ENCODE measurements at regions not wholly inside any gene's neighbourhood (a gene's known extent, or its start where the extent isn't known, plus 50 kb on each side); places are given as distances from the start of the nearest gene placed in this dataset.

DNA sequence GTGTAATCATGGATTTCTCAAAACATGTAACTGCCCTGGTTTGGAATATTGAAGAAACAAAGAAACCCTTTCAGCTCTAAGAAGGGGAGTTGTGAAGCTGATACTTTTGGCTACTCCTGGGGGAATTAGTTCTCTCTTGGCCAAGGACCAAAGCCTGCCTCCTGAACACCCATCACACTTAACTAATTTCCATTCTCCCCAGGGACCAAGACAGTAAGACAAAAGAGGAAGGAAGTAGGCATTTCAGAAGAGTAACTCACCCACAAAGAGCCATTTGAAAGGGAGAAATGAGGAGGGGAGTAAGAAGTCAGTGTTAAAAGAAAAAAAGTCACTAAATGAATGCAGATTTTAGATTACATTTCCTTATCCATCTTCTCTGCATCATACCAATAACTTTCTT lies 328.0 kb upstream of the SOX2 start:
- no peak for TF ChIP-seq EZH2phosphoT487 (conservative IDR thresholded peaks at IDR 0.05; ENCODE audit: low read length)
- no peak for TF ChIP-seq CTCF (IDR thresholded peaks at IDR 0.05; ENCODE audit: insufficient read depth, low read length, poor library complexity, severe bottlenecking)
- H3K9ac ChIP-seq (ENCODE audit: low read length) = no peak overlapping the region
- no peaks in the 10 kb centered on the region for H3F3A ChIP-seq (ENCODE audit: insufficient read depth)
- no peak overlapping the region for H3K4me3 ChIP-seq (ENCODE audit: insufficient read depth, low read length, poor library complexity, severe bottlenecking)
- H2AFZ ChIP-seq (ENCODE audit: low read depth, low read length, severe bottlenecking) = no peak overlapping the region
- no peaks in the 10 kb centered on the region for H3K79me2 ChIP-seq (ENCODE audit: insufficient read depth, low read length)
- H3K9me3 ChIP-seq (ENCODE audit: insufficient read depth, low read length) = peaks cover 6% of the 10 kb centered on the region; the same call in 1 of the 2 replicates
- no peaks in the 10 kb centered on the region for H3K27me3 ChIP-seq (ENCODE audit: low read length)
- H3K36me3 ChIP-seq (ENCODE audit: low read length) = no peaks in the 10 kb centered on the region
- H3K27ac ChIP-seq (ENCODE audit: low read depth, low read length) = no peak overlapping the region
- H3K4me2 ChIP-seq (ENCODE audit: low read depth, low read length, poor library complexity, severe bottlenecking) = no peak overlapping the region
- no peaks in the 10 kb centered on the region for H4K20me1 ChIP-seq (ENCODE audit: low read depth, low read length)
- H3K9me2 ChIP-seq (replicated peaks; ENCODE audit: insufficient read depth, low read length) = no peaks in the 10 kb centered on the region

DNA sequence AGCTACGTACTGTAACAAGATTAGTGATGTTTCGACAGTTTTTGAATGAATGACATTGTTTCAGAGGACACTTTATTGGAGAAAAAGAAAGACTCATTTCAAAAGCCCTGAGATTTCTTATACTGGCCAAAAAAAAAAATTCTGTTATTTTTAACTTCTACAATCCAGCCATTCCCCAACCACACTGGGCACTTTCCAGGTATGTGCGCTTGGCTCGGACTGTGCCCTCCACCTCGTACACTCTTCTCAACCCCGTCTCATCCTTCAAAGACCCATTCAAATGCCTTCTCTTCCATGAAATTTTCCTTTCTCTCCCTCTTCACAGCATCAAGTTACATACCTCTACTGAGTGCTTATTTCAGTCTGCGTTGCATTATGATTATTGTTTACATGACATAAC lies 328.5 kb upstream of the SOX2 start:
- peaks cover under 1% of the 10 kb centered on the region; the same call in 1 of the 2 replicates for H3K9me3 ChIP-seq (ENCODE audit: insufficient read depth, low read length)
- H3K9me2 ChIP-seq (replicated peaks; ENCODE audit: insufficient read depth, low read length) = no peaks in the 10 kb centered on the region
- TF ChIP-seq CTCF (IDR thresholded peaks at IDR 0.05; ENCODE audit: insufficient read depth, low read length, poor library complexity, severe bottlenecking) (no peak), EZH2phosphoT487 (conservative IDR thresholded peaks at IDR 0.05; ENCODE audit: low read length) (no peak)
- H3K27ac ChIP-seq (ENCODE audit: low read depth, low read length) = no peak overlapping the region
- H3K9ac ChIP-seq (ENCODE audit: low read length) = no peak overlapping the region
- H2AFZ ChIP-seq (ENCODE audit: low read depth, low read length, severe bottlenecking) = no peak overlapping the region
- H3K4me3 ChIP-seq (ENCODE audit: insufficient read depth, low read length, poor library complexity, severe bottlenecking) = no peak overlapping the region
- H3K4me2 ChIP-seq (ENCODE audit: low read depth, low read length, poor library complexity, severe bottlenecking) = no peak overlapping the region
- no peaks in the 10 kb centered on the region for H3K36me3 ChIP-seq (ENCODE audit: low read length)
- H4K20me1 ChIP-seq (ENCODE audit: low read depth, low read length) = no peaks in the 10 kb centered on the region
- no peaks in the 10 kb centered on the region for H3K79me2 ChIP-seq (ENCODE audit: insufficient read depth, low read length)
- H3F3A ChIP-seq (ENCODE audit: insufficient read depth) = no peaks in the 10 kb centered on the region
- no peaks in the 10 kb centered on the region for H3K27me3 ChIP-seq (ENCODE audit: low read length)

- Histone ChIP-seq H3K27ac (ENCODE audit: low read depth, low read length) (no peak overlapping the region), H3K9ac (ENCODE audit: low read length) (no peak overlapping the region), H3K27me3 (ENCODE audit: low read length) (no peaks in the 10 kb centered on the region), H3K36me3 (ENCODE audit: low read length) (no peaks in the 10 kb centered on the region), H3K79me2 (ENCODE audit: insufficient read depth, low read length) (no peaks in the 10 kb centered on the region), H3K4me2 (ENCODE audit: low read depth, low read length, poor library complexity, severe bottlenecking) (no peak overlapping the region), H4K20me1 (ENCODE audit: low read depth, low read length) (no peaks in the 10 kb centered on the region), H3F3A (ENCODE audit: insufficient read depth) (no peaks in the 10 kb centered on the region), H3K9me3 (ENCODE audit: insufficient read depth, low read length) (no peaks in the 10 kb centered on the region), H3K4me3 (ENCODE audit: insufficient read depth, low read length, poor library complexity, severe bottlenecking) (no peak overlapping the region), H2AFZ (ENCODE audit: low read depth, low read length, severe bottlenecking) (no peak overlapping the region), H3K9me2 (replicated peaks; ENCODE audit: insufficient read depth, low read length) (no peaks in the 10 kb centered on the region)
- TF ChIP-seq EZH2phosphoT487 (conservative IDR thresholded peaks at IDR 0.05; ENCODE audit: low read length) (no peak), CTCF (IDR thresholded peaks at IDR 0.05; ENCODE audit: insufficient read depth, low read length, poor library complexity, severe bottlenecking) (no peak)
Measured at GRCh38 chr3:181382656-181383055, 329.1 kb upstream of the SOX2 start.

All from SU-DHL-6 (cell line).